HG03097 (cell line): ENCODE measurements at regions not wholly inside any gene's neighbourhood (a gene's known extent, or its start where the extent isn't known, plus 50 kb on each side); places are given as distances from the start of the nearest gene placed in this dataset.

ENCODE experiments used
- ATAC-seq: cut with Tn5 transposase; IDR thresholded peaks from one replicate; pipeline ENCODE4 v1.9.1; 2021; ENCODE audit not compliant: unreplicated experiment, low FRiP score

DNA sequence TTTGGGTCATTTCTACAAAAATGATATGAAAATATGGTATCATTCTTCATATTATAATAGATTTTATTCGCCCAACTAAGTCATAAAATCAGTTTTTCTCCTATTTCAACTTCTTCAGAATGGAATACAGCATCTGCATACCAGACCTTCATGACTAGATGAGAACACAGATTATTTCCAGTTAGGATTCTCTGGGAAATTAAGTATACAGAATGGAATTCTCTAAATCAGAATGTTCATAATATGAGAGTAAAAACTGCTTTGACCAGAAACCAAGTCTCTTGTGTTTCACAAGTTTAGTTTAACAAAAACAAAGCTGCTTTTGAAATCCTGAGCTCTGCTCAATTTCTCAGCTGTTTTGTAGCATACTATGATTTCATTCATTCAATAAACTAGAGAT is 160.3 kb upstream of the SEMA3A start:
- no peak for ATAC-seq

DNA sequence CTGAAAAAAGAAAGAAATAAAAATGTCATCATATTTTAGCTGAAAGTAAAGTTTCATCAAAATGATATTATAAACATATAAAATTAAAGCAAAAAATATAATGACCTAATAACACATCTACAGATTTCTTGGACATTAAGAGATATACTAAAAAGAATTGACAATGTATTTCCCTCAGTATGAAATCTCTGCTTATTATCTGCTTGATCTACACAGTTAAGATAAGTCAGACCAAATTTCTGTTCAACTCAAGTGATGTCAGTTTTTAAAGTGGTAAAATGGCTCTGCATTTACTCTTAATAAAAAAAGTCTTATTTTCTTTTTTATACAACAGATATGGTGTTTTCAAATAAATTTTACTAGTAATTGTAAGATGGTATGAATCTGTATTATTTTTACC is 159.4 kb upstream of the SEMA3A start:
- ATAC-seq, result no peak

DNA sequence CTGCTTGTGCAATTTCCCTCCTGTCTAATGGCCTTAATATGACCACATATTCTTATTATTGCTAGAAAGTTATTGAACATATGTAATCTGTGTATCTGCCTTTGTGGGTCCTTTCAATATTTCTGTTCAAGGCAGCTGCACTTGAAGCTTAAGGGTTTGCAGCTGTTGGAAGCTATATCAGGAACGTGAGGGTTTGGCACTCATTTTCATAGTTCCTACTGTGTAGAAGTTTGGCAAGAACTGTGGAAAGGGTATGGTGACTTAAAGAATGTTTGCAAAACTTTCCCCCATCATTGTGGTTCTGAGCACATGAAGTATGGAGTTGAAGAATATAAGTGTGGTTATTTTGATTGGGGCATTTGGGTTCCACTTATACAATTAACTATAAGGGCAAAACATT is 144.7 kb upstream of the SEMA3A start:
- ATAC-seq, result no peak

DNA sequence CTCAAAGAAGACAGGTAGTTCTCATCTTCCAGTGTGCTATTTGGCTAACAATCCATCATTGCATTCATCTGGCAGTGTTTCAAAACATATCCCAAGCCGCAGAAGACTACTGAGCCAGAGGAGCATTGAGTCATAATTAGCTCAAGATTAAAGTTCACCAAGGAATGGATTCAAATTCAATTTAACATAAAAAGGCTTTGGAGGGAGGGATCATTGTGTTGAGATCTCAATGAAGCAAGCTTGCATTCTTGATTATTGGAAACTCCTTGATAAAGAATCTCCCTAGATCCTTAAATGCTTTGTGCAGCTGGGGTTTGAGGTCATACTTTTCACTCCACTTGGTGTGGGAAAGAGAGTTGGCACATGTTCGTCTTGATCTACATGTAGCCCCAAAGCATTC is 142.8 kb upstream of the SEMA3A start:
- no peak for ATAC-seq

DNA sequence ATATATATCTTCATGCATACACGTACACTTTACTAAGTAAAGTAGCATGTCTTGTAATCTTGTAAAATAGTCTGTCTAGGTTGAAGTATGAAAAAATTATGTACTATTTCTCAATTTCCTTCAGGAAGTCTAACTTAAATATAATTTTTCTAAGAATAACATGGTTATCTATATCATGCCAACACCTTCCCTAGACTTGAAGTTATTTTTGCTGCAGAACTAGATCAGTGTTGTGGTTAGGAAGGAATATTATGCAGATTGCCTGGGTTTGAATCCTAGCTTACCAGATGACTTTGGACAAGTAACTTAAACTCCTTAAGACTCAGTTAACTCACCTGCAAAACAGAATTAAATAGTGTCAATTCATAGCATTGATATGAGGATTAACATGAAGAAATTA is 142.2 kb upstream of the SEMA3A start:
- ATAC-seq, result no peak

DNA sequence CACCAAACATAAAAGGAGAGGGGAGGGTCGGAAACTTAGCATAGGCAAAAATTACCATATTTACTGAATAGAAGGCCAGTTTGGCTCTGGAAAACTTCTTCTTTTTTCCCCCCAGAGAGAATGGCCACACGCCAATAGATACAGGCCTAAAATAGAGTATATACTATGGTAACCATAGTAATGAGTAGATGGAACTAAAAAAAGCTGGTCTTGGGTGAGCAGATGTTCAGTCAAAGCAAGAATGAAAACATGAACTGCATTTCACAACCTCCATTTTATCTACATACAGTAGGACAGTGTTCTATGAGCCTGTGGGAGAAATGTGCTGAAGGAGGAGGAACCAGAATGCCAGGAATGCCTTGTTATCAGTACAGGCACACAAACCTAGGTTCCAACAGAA is 141.7 kb upstream of the SEMA3A start:
- no peak for ATAC-seq

DNA sequence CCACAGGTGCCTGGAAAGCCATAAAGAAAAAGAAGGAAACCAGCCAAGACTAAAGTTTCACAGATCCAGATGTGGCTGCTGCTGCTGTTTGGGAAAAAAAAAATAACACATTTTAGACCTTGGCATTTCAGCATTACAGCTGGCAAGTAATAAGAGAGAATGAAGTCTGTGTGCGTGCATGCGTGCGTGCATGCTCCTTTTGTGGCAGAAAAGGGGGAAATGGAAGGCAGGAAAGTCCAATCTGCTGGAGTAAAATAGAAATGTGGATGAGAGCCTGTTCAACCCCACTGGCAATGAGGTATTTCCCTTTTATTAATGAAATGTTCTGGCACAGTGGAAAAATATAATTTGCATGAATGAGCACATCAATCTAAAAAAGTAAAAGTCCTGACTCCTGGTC is 137.0 kb upstream of the SEMA3A start:
- ATAC-seq, result no peak

DNA sequence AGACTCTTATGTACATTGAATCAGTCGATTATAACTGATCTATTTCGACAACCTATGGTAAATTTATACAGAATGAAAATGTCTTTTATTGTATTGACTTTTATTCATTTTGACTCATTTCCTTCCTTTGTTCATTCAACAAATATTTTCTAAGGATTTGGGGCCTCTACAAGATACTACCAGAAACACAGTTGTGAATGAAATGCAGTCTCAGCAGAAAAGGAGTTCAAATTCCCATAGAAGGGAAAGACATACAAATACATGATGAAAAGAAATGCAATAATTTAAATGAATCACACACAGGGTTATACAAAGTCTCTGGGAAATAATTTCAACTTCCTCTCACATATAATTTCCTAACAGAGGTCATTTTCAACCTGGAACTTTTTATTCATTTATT is 134.0 kb upstream of the SEMA3A start:
- ATAC-seq, result no peak

DNA sequence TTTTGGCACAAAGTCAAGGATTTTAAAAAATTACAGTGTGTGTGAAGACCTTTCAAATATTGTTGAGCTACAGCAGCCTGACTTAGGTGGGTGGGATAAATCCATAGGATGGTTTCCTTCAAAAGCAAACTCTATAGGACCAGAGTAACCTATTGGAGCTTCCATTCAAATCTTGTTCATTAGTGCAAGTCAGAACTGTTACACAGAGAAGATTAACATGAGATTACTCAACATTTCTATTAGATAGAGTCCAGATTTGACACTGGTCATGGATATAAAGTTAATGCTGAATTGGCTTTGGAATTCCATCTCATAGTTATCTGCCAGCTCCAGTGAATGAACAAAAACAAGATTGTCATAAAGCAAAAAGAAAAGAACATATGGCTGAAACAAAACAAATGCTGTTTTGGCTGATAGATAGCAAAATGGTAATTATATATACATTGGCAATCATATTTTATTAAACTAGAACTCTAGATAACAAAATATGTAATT is 129.6 kb upstream of the SEMA3A start:
- no peak for ATAC-seq

DNA sequence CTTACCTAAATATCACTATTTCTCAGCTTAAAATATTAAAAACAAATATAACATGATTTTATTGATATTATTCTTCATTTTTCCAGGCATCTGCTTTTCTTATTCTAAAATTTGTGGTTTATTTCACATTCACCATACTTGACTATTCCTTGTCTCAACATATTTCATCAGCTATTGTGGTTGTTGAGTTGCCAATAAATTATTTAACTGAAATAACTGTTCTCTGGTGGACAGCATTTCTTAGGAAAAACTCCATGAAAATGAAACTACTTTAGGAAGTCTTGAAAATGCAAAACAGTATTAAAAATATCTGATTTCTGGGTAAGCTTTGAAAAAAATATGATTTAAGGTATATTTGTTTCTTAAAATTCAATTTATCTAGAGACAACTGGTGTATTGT is 122.9 kb upstream of the SEMA3A start:
- ATAC-seq, result no peak

DNA sequence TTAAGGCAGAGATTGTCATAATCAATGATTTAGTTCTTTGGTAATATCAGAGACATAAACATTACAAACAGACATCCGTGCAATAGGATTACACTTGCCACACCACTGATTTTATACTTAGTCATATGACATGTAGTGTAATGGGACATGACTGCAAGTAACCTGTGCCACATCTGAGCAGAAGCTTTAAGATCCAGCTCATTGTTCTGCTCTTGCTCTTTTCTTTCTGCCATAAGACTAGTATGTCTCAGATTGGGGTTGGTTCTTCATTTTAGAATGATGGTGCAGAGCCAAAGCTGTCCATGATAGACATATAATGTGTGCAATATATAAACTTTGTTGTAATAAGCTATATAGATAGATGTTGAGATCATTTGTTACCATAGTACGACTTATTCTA is 119.7 kb upstream of the SEMA3A start:
- ATAC-seq, result no peak

DNA sequence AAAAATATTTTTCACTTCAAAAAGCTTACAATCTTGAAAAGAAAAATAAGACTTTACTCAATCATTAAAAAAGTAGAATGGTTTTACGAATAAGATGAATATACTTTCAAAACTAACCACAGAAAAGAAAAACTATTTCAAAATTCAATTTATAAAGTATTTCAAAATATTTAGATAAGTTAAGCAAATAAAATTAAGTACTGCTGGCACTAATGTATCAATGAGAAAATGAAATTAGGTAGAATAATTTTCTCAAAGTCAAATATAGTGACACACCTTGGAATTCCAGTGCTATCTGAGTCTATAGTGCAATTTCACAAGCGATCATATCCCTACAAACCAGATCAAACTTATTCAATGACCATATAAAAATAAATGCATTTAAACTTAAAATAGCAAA is 109.8 kb upstream of the SEMA3A start:
- no peak for ATAC-seq

DNA sequence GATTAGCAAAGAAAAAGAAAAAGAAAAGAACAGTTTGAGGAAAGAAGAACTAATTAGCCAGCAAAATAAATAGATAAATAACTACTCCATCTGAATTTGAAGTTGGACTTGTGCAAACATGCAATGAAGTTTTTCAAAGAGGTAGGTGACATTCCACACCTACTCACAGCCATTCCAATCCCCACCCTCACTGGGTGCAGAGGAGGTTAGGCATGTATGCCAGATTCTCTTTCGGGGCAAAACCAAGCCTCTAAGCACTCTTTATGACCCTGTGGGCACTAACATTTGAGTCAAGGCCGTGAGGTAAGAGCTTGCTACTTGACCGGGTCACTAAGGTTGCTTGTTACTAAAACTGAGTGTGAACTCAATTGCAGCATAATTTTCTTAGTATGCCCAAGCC is 108.4 kb upstream of the SEMA3A start:
- no peak for ATAC-seq

DNA sequence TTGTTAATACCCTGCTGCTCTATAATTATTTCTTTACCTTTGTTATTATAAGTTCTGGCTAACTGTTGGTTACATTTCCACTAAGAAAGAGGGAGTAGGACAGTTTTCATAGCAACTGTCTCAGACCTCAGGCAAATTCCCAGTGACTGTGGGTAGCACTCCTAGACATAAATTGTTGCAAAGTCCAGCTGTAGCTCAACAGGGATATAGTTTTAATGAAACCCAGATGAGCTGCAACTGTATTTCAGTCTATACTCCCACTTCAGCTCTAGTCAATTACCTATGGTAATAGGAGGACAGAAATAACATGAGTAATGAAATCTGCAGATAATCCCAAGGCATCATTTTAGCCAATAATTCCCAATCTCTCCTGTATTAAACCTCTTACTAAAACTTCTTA is 103.0 kb upstream of the SEMA3A start:
- no peak for ATAC-seq

DNA sequence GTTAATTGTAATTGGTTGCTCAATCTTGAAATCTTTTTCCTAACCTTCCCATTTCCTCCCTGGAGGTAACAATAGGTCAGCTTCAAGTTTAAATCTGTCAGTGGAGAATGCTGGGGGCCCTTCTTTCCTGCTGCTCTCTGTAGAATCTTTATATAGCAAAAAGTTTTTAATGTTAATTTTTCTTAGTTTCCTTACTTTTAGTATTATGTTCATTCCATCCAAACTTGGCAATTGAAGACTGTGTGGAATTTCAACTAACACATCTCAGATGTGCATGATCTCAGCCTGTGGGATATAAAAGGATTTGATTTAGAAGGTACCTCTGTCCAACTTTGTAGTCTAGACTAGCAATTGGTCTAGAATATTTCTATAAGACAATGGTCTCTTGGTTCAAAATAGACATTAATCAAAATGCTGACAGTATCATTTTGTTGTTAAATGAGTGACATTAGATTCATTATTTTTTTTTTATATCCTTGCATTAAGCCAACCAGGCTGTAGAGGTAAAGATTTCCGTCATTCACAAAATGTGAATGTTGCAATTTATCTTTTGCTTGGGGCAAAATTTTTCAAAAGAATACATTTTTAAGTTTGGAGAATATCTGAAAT is 100.4 kb upstream of the SEMA3A start:
- ATAC-seq, result no peak

DNA sequence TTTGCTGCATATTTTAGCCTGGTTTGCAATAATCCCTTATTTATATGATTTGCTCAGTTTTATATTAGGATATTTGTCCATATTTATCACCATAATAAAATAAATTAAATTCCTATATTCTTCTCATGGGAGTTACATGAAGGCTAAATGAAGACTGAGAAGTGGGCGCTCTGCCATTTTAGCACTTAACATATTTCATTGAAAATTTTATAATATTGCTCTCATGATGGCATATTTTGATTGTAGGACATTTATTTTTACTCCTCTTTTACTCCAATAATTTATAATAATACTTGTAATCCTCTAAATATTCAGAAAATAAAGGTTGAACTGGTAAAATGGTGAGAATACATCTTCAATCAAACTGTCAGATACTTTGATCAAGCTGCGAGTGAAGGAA is 99.8 kb upstream of the SEMA3A start:
- ATAC-seq, result no peak

DNA sequence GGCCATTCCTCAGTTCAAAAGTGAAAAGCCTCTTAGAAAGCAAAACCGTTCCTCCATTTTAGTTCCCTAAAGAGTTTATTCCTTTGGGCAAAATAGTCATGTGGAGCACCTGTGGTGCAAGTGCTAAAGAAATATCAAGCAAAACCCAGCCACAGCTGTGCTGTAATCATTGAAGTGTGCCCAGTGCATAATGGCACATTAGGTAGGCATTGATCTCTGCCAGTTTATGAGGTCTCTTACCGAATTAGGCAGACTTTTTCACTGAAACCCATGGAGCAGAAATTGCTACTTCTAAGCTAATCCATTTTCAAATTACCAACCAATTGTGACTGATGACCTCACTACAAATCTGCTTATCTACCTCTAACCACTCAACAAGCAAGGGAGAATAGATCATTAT is 97.2 kb upstream of the SEMA3A start:
- no peak for ATAC-seq

DNA sequence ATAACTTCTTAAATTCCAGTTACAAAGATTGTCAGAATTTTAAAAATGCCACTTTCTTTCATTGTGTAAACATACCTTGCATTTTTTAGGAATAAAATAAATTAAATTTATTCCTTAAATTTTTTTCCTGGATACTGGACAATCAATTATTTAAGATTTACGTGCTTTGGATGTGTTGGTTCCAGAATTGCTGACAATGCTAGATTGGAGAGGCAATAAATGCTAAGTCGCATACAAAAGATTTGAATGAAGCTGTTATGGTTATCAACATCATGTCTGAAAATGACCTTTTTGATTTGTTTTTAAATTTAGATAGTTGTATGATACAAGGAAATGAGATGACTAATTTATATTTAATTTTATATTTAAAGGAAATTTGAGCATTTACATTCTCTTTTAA is 89.2 kb upstream of the SEMA3A start:
- ATAC-seq, result no peak

DNA sequence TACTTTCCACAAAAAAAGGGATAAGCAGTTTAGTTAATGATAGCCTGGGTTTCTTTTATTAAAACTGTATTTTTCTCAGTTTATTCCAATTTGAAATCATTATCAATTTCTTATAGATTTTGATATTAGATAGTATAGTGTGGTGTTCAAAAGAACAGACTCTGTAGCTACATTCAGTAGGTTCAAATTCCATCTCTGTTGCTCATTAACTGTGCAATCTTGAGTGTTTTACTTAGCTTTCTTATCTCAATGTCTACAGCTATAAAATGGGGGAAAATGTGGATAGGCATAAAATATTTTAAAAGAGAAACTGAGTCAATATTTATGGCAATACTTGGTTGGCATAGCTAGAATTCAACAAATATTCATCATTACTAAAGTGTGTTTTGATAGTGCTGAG is 86.9 kb upstream of the SEMA3A start:
- no peak for ATAC-seq

DNA sequence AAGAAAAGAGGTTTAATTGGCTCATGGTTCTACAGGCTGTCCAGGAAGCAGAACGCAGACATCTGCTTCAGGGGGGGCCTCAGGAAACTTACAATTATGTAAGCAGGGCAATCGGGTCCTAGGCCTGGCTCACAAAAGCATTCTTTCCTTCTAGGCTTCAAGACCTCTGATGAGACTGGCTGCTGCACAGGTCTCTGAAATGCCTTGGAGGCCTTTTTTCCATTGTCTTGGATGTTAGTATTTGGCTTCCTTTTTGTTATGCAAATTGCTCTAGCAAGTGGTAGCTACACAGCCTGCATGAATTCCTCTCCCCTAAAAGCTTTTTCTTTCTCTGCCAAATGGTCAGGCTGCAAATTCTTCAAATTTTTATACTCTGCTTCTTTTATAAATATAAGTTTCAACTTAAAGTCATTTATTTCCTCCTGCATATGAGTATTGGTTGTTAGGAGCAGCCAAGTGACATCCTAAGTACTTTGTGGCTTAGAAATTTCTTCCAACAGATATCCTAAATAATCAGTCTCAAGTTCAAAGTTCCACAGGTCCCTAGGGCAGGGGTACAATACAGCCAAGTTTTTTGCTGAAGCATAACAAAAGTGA is 83.1 kb upstream of the SEMA3A start:
- ATAC-seq, result no peak

DNA sequence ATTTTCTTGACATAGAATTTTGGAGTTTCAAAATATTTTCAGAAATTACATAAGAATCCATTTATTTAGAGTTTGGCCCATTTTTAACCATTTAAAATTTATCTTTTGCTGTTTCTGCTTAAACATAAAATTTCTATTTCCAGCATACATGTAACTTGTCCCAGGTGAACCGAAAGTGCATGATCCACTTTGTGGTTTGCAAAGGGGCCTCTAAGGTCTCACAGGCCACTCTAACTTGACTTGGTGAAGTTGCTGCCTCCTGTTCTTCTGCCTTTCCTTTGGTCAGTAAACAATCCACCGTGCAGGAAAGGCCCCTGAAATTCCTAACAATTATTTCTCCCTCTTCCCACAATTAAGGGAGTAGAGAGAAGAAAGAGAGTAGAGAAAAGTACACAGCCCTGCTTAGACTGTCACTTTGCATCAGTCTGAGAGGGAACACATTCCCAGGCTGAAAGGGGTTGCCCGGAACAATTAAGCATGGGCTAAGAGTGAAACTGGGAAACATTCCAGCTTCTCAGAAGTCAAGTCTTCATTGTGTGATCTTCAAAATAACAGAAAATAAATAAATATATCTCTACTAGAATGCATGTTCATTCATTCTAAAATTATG is 79.5 kb upstream of the SEMA3A start:
- ATAC-seq, result no peak

DNA sequence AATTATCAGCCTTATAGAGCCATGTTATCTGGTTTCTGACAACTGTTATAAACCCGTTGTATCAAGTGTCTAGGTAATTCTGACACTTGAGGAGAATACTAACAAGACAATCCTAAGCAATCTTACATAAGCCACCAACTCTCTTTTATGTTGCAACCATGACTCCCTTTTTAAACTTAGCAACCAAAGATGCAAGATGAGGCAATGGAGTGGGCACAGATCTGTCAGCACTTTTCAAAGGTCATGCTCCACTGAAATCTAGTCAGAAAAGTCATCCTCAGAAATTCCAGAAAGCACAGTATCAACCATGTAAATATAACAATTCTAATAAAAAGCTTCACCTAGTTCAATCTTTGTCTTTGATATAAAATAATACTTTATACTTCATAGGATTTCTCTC is 77.0 kb upstream of the SEMA3A start:
- no peak for ATAC-seq
